Left lung (tissue), 4 donors: ENCODE measurements at regions not wholly inside any gene's neighbourhood (a gene's known extent, or its start where the extent isn't known, plus 50 kb on each side); places are given as distances from the start of the nearest gene placed in this dataset.

Source experiments
- ATAC-seq: fragments of 200-7000 bp; cut with Tn5 transposase; one replicate; pipeline ENCODE4 v1.9.1; 2020; ENCODE audit warnings: moderate library complexity
- DNase-seq, 4 donors: peaks; one replicate each; pipeline ENCODE4 v3.0.0-alpha.2; 2013 to 2020
- H3K27ac ChIP-seq, 2 donors: fragments of 200-600 bp; sonication (generic) in 1 of 2; one replicate each; pipeline versions ENCODE4 v1.5.0 to v1.8.0; 2020 to 2021
- H3K27me3 ChIP-seq, 2 donors: fragments of 200-600 bp; sonication (generic) in 1 of 2; one replicate each; pipeline versions ENCODE4 v1.5.0 to v1.8.0; 2020 to 2021
- H3K36me3 ChIP-seq, 2 donors: fragments of 200-600 bp; sonication (generic) in 1 of 2; one replicate each; pipeline versions ENCODE4 v1.5.0 to v1.8.0; 2020 to 2021
- H3K4me1 ChIP-seq, 2 donors: fragments of 200-600 bp; one replicate each; pipeline ENCODE4 v1.8.0; 2021
- H3K4me3 ChIP-seq, 2 donors: fragments of 200-600 bp; sonication (generic) in 1 of 2; one replicate each; pipeline versions ENCODE4 v1.5.0 to v1.8.0; 2020 to 2021; ENCODE audit warnings: mild to moderate bottlenecking in 1 of 2
- H3K9me3 ChIP-seq, 2 donors: fragments of 200-600 bp; sonication (generic) in 1 of 2; one replicate each; pipeline versions ENCODE4 v1.5.0 to v1.8.0; 2020 to 2021
- intact Hi-C, 2 donors: fragments of 100-400 bp; cut with DNase I; formaldehyde crosslinking; loops; one replicate each; pipeline versions ENCODE4 v1.11.2 to v1.14.2; 2022
- TF ChIP-seq, protein P1 (sequence below), 2 donors: fragments of 200-600 bp; sonication (generic) in 1 of 2; IDR thresholded peaks; one replicate each; pipeline versions ENCODE4 v1.5.0 to v1.8.0; 2021; ENCODE audit warnings: antibody characterized with exemption in 2 of 2
- donor health status: DM: no; HTN: yes; CAD: no.
- donor health status: DM: no; HTN: no; CAD: no.

DNA sequence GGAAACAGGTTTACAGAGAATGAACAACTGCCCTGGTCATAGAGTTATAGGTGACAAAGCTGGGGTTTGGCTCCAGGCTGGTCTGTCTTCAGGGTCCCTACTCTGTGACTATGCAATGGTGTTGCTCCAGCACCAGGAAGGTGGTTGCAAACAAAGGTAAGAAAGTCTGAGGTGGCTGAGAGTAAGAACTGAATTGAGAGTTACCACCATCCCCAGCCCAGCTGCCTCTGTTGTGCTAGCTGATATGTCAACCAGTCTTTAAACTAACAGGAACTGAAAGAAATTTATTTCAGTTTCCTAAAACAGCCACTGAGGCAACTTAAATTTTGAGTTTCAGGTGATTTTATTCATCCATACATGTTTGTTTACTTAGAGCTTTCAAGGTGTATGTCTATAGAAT is 111.0 kb upstream of the LRIG3 start:
- Histone ChIP-seq H3K27ac (no peak overlapping the region), H3K9me3 (no peaks in the 10 kb centered on the region), H3K36me3 (no peaks in the 10 kb centered on the region), H3K4me3 (no peak overlapping the region), H3K4me1 (no peaks in the 10 kb centered on the region), H3K27me3 (no peaks in the 10 kb centered on the region)
- no peak for ATAC-seq
- TF ChIP-seq, protein P1, sequence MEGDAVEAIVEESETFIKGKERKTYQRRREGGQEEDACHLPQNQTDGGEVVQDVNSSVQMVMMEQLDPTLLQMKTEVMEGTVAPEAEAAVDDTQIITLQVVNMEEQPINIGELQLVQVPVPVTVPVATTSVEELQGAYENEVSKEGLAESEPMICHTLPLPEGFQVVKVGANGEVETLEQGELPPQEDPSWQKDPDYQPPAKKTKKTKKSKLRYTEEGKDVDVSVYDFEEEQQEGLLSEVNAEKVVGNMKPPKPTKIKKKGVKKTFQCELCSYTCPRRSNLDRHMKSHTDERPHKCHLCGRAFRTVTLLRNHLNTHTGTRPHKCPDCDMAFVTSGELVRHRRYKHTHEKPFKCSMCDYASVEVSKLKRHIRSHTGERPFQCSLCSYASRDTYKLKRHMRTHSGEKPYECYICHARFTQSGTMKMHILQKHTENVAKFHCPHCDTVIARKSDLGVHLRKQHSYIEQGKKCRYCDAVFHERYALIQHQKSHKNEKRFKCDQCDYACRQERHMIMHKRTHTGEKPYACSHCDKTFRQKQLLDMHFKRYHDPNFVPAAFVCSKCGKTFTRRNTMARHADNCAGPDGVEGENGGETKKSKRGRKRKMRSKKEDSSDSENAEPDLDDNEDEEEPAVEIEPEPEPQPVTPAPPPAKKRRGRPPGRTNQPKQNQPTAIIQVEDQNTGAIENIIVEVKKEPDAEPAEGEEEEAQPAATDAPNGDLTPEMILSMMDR (IDR thresholded peaks at IDR 0.05) = no peak
- no peak for DNase-seq
- intact Hi-C loops = no loop called here

DNA sequence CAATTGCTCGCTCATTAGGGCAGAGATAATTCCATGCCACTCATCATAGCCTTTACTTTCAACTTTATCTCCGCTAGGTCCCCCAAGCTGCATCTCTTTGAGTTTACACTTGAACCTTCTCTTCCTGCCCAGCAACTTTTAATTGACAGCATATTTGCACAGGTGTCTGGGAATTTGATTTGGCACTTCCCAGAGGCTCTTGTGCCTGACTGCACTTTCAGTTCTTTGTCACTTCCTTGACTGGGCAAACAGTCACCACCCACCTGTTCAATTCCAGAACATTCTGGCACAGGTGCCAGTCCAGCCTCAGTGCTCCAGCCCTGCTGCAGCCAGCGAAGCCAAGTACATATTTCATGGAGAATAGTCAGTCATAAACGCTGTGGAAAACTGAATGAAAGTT is 110.1 kb upstream of the LRIG3 start:
- H3K36me3 ChIP-seq = no peaks in the 10 kb centered on the region
- peak in 3 of 4 donors; percentile 21 to 65 (median 57) for DNase-seq
- H3K9me3 ChIP-seq = no peaks in the 10 kb centered on the region
- H3K4me1 ChIP-seq = no peaks in the 10 kb centered on the region
- H3K27ac ChIP-seq = peak overlapping the region in 1 of 2 donors; percentile 36
- intact Hi-C loops = no loop called here
- TF ChIP-seq, protein P1 (IDR thresholded peaks at IDR 0.05) = no peak
- H3K27me3 ChIP-seq = no peaks in the 10 kb centered on the region
- ATAC-seq = peak; percentile 95
- H3K4me3 ChIP-seq = no peak overlapping the region

DNA sequence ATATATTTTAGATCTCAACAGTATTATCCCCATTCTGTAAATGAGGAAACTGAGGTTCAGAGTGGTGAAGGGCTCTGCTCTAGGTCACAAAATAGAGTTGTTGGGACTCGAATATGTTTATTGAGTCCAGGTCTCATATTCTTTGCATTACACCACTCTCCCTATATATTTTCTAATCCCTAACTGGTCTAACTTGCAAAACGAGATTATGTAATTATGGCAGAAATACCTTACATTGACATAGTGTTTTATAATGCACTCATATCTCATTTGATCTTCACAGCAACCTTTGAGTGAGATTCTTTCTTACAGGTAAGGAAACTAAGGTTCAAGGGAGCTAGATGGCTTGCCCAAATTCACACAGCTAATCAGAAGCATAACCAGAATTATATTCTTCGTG is 106.9 kb upstream of the LRIG3 start:
- Histone ChIP-seq H3K4me1 (no peaks in the 10 kb centered on the region), H3K9me3 (no peaks in the 10 kb centered on the region), H3K36me3 (no peaks in the 10 kb centered on the region), H3K4me3 (no peak overlapping the region), H3K27ac (no peak overlapping the region), H3K27me3 (no peaks in the 10 kb centered on the region)
- intact Hi-C loops = no loop called here
- ATAC-seq (no peak), DNase-seq (no peak)
- TF ChIP-seq, protein P1 (IDR thresholded peaks at IDR 0.05) = no peak

DNA sequence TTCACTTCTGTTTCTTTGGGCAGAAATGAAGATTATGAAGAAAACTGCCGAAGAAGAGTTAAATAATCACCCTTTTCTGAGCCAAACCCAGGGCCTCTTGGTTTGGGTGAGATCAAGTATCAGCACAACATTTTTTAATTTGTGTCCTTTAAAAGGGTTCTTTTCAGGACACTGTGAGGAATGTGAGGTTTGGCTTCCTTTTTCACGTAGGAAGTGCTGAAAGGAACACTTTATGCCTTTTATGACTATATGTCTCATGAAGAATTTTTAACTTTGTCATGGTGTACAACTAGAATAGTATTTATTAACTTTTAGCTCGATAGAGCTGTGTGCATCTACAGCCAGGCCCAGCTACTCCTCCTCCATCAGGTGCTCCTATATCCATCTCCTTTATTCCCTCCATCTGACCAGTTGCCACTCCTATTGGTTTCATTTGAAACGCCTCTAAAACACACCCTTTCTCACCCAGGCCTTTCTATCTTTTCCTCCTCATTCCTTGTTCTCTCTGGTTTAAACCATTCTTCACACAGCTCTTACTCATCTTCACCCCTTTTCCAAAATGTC is 103.6 kb upstream of the LRIG3 start:
- Histone ChIP-seq H3K4me1 (no peaks in the 10 kb centered on the region), H3K9me3 (no peaks in the 10 kb centered on the region), H3K4me3 (no peak overlapping the region), H3K27ac (no peak overlapping the region), H3K27me3 (no peaks in the 10 kb centered on the region), H3K36me3 (no peaks in the 10 kb centered on the region)
- ATAC-seq (no peak), DNase-seq (no peak)
- intact Hi-C loops = no loop called here
- TF ChIP-seq, protein P1 (IDR thresholded peaks at IDR 0.05) = no peak

- Histone ChIP-seq H3K36me3 (no peaks in the 10 kb centered on the region), H3K27me3 (no peaks in the 10 kb centered on the region), H3K4me3 (no peak overlapping the region), H3K4me1 (no peaks in the 10 kb centered on the region), H3K9me3 (no peaks in the 10 kb centered on the region), H3K27ac (no peak overlapping the region)
- ATAC-seq (no peak), DNase-seq (no peak)
- TF ChIP-seq, protein P1 (IDR thresholded peaks at IDR 0.05) = no peak
- intact Hi-C loops = no loop called here
These were observed 100.0 kb upstream of the LRIG3 start for GRCh38 chr12:59020073-59020946.
